GM18867 (cell line): ENCODE measurements at regions not wholly inside any gene's neighbourhood (a gene's known extent, or its start where the extent isn't known, plus 50 kb on each side); places are given as distances from the start of the nearest gene placed in this dataset.

Experiments
- ATAC-seq: cut with Tn5 transposase; IDR thresholded peaks from one replicate; pipeline ENCODE4 v1.9.1; 2021; ENCODE audit warnings: mild to moderate bottlenecking, moderate library complexity; ENCODE audit not compliant: unreplicated experiment

GRCh38 chr2:42963452-42964068, 171.2 kb upstream of the HAAO start:
- no peak for ATAC-seq

- no peak for ATAC-seq
Measured at GRCh38 chr2:42962508-42962953, 170.1 kb upstream of the HAAO start.

GRCh38 chr2:42961961-42962360, 169.6 kb upstream of the HAAO start:
- no peak for ATAC-seq

- ATAC-seq, result no peak
Measured at GRCh38 chr2:42961385-42961811, 169.0 kb upstream of the HAAO start.

GRCh38 chr2:42960842-42961180, 168.4 kb upstream of the HAAO start:
- no peak for ATAC-seq

- no peak for ATAC-seq
Measured at GRCh38 chr2:42960002-42960841, 167.8 kb upstream of the HAAO start.

GRCh38 chr2:42959234-42960001, 167.0 kb upstream of the HAAO start:
- ATAC-seq, result no peak

- ATAC-seq, result no peak
Measured at GRCh38 chr2:42958741-42959233, 166.4 kb upstream of the HAAO start.

- no peak for ATAC-seq
Measured at GRCh38 chr2:42957861-42958301, 165.5 kb upstream of the HAAO start.

GRCh38 chr2:42957109-42957860, 164.9 kb upstream of the HAAO start:
- no peak for ATAC-seq

- no peak for ATAC-seq
Measured at GRCh38 chr2:42954227-42954962, 162.0 kb upstream of the HAAO start.

GRCh38 chr2:42953216-42953615, 160.8 kb upstream of the HAAO start:
- ATAC-seq, result no peak

GRCh38 chr2:42951263-42951938, 159.0 kb upstream of the HAAO start:
- ATAC-seq, result no peak

- no peak for ATAC-seq
Measured at GRCh38 chr2:42949125-42949524, 156.7 kb upstream of the HAAO start.

GRCh38 chr2:42947809-42948600, 155.6 kb upstream of the HAAO start:
- ATAC-seq, result no peak

GRCh38 chr2:42944779-42945415, 152.5 kb upstream of the HAAO start:
- ATAC-seq, result no peak

- no peak for ATAC-seq
Measured at GRCh38 chr2:42942990-42943493, 150.7 kb upstream of the HAAO start.
